Caco-2 (cell line): ENCODE measurements at regions not wholly inside any gene's neighbourhood (a gene's known extent, or its start where the extent isn't known, plus 50 kb on each side); places are given as distances from the start of the nearest gene placed in this dataset.

Experiments
- BruUV-seq: library from RNA; stranded (reverse); fragments of 400-500 nt; replicated peaks from 2 replicates; lab custom pipeline; 2021; lab: Mats Ljungman, UMichigan
- CTCF ChIA-PET: fragments of 300-600 bp; sonication (Branson Sonifier 250); formaldehyde crosslinking; loops from one replicate; lab custom pipeline; 2022; ENCODE audit warnings: antibody characterized with exemption; lab: Charles Lee
- POLR2A ChIA-PET: fragments of 300-600 bp; sonication (Branson Sonifier 250); formaldehyde crosslinking; loops from one replicate; lab custom pipeline; 2022; ENCODE audit warnings: antibody characterized with exemption; lab: Charles Lee
- DNase-seq, 2 experiments: peaks; one replicate each; pipeline versions ENCODE4 v3.0.0 to v3.0.0-alpha.2; 2020 to 2022
- H3K27me3 ChIP-seq: replicated peaks from 2 replicates; pipeline ENCODE4 v1.6.0; 2011; ENCODE audit warnings: low read length; ENCODE audit not compliant: control insufficient read depth, insufficient read depth
- H3K36me3 ChIP-seq: 2 replicates; pipeline ENCODE4 v1.5.1; 2011; ENCODE audit warnings: low read length; ENCODE audit not compliant: control insufficient read depth, insufficient read depth
- H3K4me1 ChIP-seq: fragments of 250-450 bp; sonication (Bioruptor Pico); 2 replicates; pipeline ENCODE4 v1.5.1; 2020; ENCODE audit warnings: mild to moderate bottlenecking
- H3K4me3 ChIP-seq: 2 replicates; pipeline ENCODE4 v1.5.1; 2011; ENCODE audit warnings: low read depth, mild to moderate bottlenecking, control low read depth, low read length
- H3K9me3 ChIP-seq: fragments of 250-450 bp; sonication (Bioruptor Pico); 2 replicates; pipeline ENCODE4 v1.5.1; 2020; ENCODE audit warnings: mild to moderate bottlenecking, moderate library complexity
- H3K27ac Mint-ChIP-seq: one replicate; pipeline ENCODE4 v1.8.0; 2022; ENCODE audit warnings: mixed read lengths; ENCODE audit not compliant: unreplicated experiment
- H3K27me3 Mint-ChIP-seq: one replicate; pipeline ENCODE4 v1.8.0; 2022; ENCODE audit warnings: mixed read lengths; ENCODE audit not compliant: insufficient read depth, unreplicated experiment
- H3K36me3 Mint-ChIP-seq: one replicate; pipeline ENCODE4 v1.8.0; 2022; ENCODE audit warnings: mild to moderate bottlenecking, mixed read lengths; ENCODE audit not compliant: insufficient read depth, unreplicated experiment
- H3K4me1 Mint-ChIP-seq: one replicate; pipeline ENCODE4 v1.8.0; 2022; ENCODE audit warnings: low read depth, mixed read lengths; ENCODE audit not compliant: unreplicated experiment
- H3K4me3 Mint-ChIP-seq: one replicate; pipeline ENCODE4 v1.8.0; 2022; ENCODE audit warnings: mild to moderate bottlenecking, moderate library complexity, mixed read lengths; ENCODE audit not compliant: unreplicated experiment
- H3K9me3 Mint-ChIP-seq: one replicate; pipeline ENCODE4 v1.8.0; 2022; ENCODE audit warnings: mixed read lengths; ENCODE audit not compliant: unreplicated experiment
- CTCF ChIP-seq, 2 experiments: fragments of 200-600 bp in 1 of 2; IDR thresholded peaks; 1 replicate in 1 of 2; 2 replicates in 1 of 2; pipeline versions ENCODE4 v1.5.1 to v1.8.0; 2011 to 2022; ENCODE audit warnings: antibody characterized with exemption in 1 of 2, control low read depth in 1 of 2, inconsistent platforms in 1 of 2, low read depth in 1 of 2, low read length in 1 of 2, mild to moderate bottlenecking in 1 of 2, moderate library complexity in 1 of 2; ENCODE audit not compliant: insufficient read depth in 1 of 2, severe bottlenecking in 1 of 2, unreplicated experiment in 1 of 2
- intact Hi-C: fragments of 100-400 bp; cut with micrococcal nuclease; formaldehyde crosslinking; loops from one replicate; pipeline ENCODE4 v1.10.0; 2022; ENCODE audit not compliant: unreplicated experiment

GRCh38 chr3:180743813-180744590 is 64.7 kb upstream of the CCDC39 start:
- Histone ChIP-seq H3K9me3 (no peaks in the 10 kb centered on the region), H3K4me1 (no peaks in the 10 kb centered on the region), H3K36me3 (no peaks in the 10 kb centered on the region), H3K27me3 (no peaks in the 10 kb centered on the region; the same call in 1 of the 2 replicates), H3K4me3 (no peak overlapping the region)
- H3K36me3 Mint-ChIP-seq = no peaks in the 10 kb centered on the region
- DNase-seq = no peak
- H3K4me3 Mint-ChIP-seq = no peak overlapping the region
- H3K27ac Mint-ChIP-seq = no peak overlapping the region
- intact Hi-C loops = no loop called here
- H3K27me3 Mint-ChIP-seq = peaks cover 7% of the 10 kb centered on the region
- no peaks in the 10 kb centered on the region for H3K9me3 Mint-ChIP-seq
- CTCF ChIA-PET = no interaction called here
- BruUV-seq = no TSS peak
- no peaks in the 10 kb centered on the region for H3K4me1 Mint-ChIP-seq
- no peak for TF ChIP-seq CTCF (IDR thresholded peaks at IDR 0.05; ENCODE audit: insufficient read depth in 1 of 2, low read depth in 1 of 2, low read length in 1 of 2, severe bottlenecking in 1 of 2, unreplicated experiment in 1 of 2)
- POLR2A ChIA-PET = no interaction called here

GRCh38 chr3:180747805-180748361 is 68.6 kb upstream of the CCDC39 start:
- H3K36me3 Mint-ChIP-seq = no peaks in the 10 kb centered on the region
- BruUV-seq = no TSS peak
- no peaks in the 10 kb centered on the region for H3K9me3 ChIP-seq
- no peaks in the 10 kb centered on the region for H3K4me1 ChIP-seq
- no peak for TF ChIP-seq CTCF (IDR thresholded peaks at IDR 0.05; ENCODE audit: insufficient read depth in 1 of 2, low read depth in 1 of 2, low read length in 1 of 2, severe bottlenecking in 1 of 2, unreplicated experiment in 1 of 2)
- H3K4me3 ChIP-seq = no peak overlapping the region
- no peaks in the 10 kb centered on the region for H3K36me3 ChIP-seq
- POLR2A ChIA-PET = no interaction called here
- no peak overlapping the region for H3K27ac Mint-ChIP-seq
- no peak for DNase-seq
- H3K27me3 ChIP-seq = no peaks in the 10 kb centered on the region; the same call in 1 of the 2 replicates
- peaks cover 3% of the 10 kb centered on the region for H3K27me3 Mint-ChIP-seq
- CTCF ChIA-PET = no interaction called here
- H3K4me3 Mint-ChIP-seq = no peak overlapping the region
- H3K9me3 Mint-ChIP-seq = no peaks in the 10 kb centered on the region
- H3K4me1 Mint-ChIP-seq = no peaks in the 10 kb centered on the region
- intact Hi-C loops = no loop called here

- TF ChIP-seq CTCF (IDR thresholded peaks at IDR 0.05; ENCODE audit: insufficient read depth in 1 of 2, low read depth in 1 of 2, low read length in 1 of 2, severe bottlenecking in 1 of 2, unreplicated experiment in 1 of 2) = no peak
- no peak for DNase-seq
- no peaks in the 10 kb centered on the region for H3K36me3 Mint-ChIP-seq
- Histone ChIP-seq H3K36me3 (no peaks in the 10 kb centered on the region), H3K9me3 (no peaks in the 10 kb centered on the region), H3K4me3 (no peak overlapping the region), H3K4me1 (no peaks in the 10 kb centered on the region), H3K27me3 (no peaks in the 10 kb centered on the region)
- no peaks in the 10 kb centered on the region for H3K4me1 Mint-ChIP-seq
- H3K27me3 Mint-ChIP-seq = no peaks in the 10 kb centered on the region
- no TSS peak for BruUV-seq
- POLR2A ChIA-PET = no interaction called here
- intact Hi-C loops = no loop called here
- CTCF ChIA-PET = no interaction called here
- H3K4me3 Mint-ChIP-seq = no peak overlapping the region
- no peaks in the 10 kb centered on the region for H3K9me3 Mint-ChIP-seq
- no peak overlapping the region for H3K27ac Mint-ChIP-seq
These were observed 70.0 kb upstream of the CCDC39 start for GRCh38 chr3:180749322-180749721.
